ENCODE measurements at regions not wholly inside any gene's neighbourhood (a gene's known extent, or its start where the extent isn't known, plus 50 kb on each side); places are given as distances from the start of the nearest gene placed in this dataset.

- no peaks in the 10 kb centered on the region for H3K27me3 ChIP-seq
- H3K36me3 ChIP-seq (ENCODE audit: low read depth, missing control alignments): no peaks in the 10 kb centered on the region
- TF ChIP-seq CTCF (IDR thresholded peaks at IDR 0.05) (no peak), POLR2A (IDR thresholded peaks at IDR 0.05) (no peak)
- no peak overlapping the region for H3K4me3 ChIP-seq
- WGBS, 2 donors: 94 to 100% methylated on average over 2 of the region's 2 CpGs
- H3K9me3 ChIP-seq: no peaks in the 10 kb centered on the region
- no peak for DNase-seq
- no peak overlapping the region for H3K27ac ChIP-seq
- intact Hi-C loops (cut with DNase I; ENCODE audit: low total_unique reads): loop anchor here (10.0 kb wide), 1 partner anchor 248 kb away; the partner anchor contains the start of gene ZNF438
- peaks cover 15% of the 10 kb centered on the region for H3K4me1 ChIP-seq
Observed at GRCh38 chr10:30786906-30787305, 157.4 kb upstream of the LYZL2 start.

GRCh38 chr10:30786131-30786530 lies 156.6 kb upstream of the LYZL2 start:
- no peak for DNase-seq
- Histone ChIP-seq H3K27me3 (no peaks in the 10 kb centered on the region), H3K4me1 (peaks cover 15% of the 10 kb centered on the region), H3K9me3 (no peaks in the 10 kb centered on the region), H3K27ac (peak overlapping the region; percentile 79 to 94), H3K4me3 (no peak overlapping the region), H3K36me3 (ENCODE audit: low read depth, missing control alignments) (no peaks in the 10 kb centered on the region)
- intact Hi-C loops (cut with DNase I; ENCODE audit: low total_unique reads): loop anchor here (10.0 kb wide), 1 partner anchor 249 kb away; the partner anchor contains the start of gene ZNF438
- TF ChIP-seq POLR2A (IDR thresholded peaks at IDR 0.05) (no peak), CTCF (IDR thresholded peaks at IDR 0.05) (no peak)

- Histone ChIP-seq H3K9me3 (no peaks in the 10 kb centered on the region), H3K4me1 (peaks cover 15% of the 10 kb centered on the region), H3K27me3 (no peaks in the 10 kb centered on the region), H3K36me3 (ENCODE audit: low read depth, missing control alignments) (no peaks in the 10 kb centered on the region), H3K4me3 (peak overlapping the region; percentile 61 to 70), H3K27ac (peak overlapping the region; percentile 79 to 94)
- 0 to 1% methylated on average over 36 to 63 of the region's 63 CpGs for WGBS, 2 donors
- TF ChIP-seq POLR2A (IDR thresholded peaks at IDR 0.05) (no peak), CTCF (IDR thresholded peaks at IDR 0.05) (no peak)
- DNase-seq: peak; percentile 74
- intact Hi-C loops (cut with DNase I; ENCODE audit: low total_unique reads): loop anchor here (10.0 kb wide), 1 partner anchor 250 kb away; the partner anchor contains the start of gene ZNF438
Observed at GRCh38 chr10:30784897-30785605, 155.5 kb upstream of the LYZL2 start.

- Histone ChIP-seq H3K4me3 (peak overlapping the region; percentile 61 to 70), H3K36me3 (ENCODE audit: low read depth, missing control alignments) (no peaks in the 10 kb centered on the region), H3K27me3 (no peaks in the 10 kb centered on the region), H3K27ac (peak overlapping the region; percentile 79 to 94), H3K4me1 (peaks cover 15% of the 10 kb centered on the region), H3K9me3 (no peaks in the 10 kb centered on the region)
- WGBS, 2 donors: 0% methylated on average over 5 of the region's 5 CpGs
- TF ChIP-seq POLR2A (IDR thresholded peaks at IDR 0.05) (no peak), CTCF (IDR thresholded peaks at IDR 0.05) (no peak)
- intact Hi-C loops (cut with DNase I; ENCODE audit: low total_unique reads): loop anchor here (10.0 kb wide), 1 partner anchor 250 kb away; the partner anchor contains the start of gene ZNF438
- DNase-seq: no peak
Observed at GRCh38 chr10:30784524-30784896, 155.0 kb upstream of the LYZL2 start.
